ENCODE measurements at regions not wholly inside any gene's neighbourhood (a gene's known extent, or its start where the extent isn't known, plus 50 kb on each side); places are given as distances from the start of the nearest gene placed in this dataset.

- no peak for ATAC-seq (replicated peaks)
- peaks cover 0 to 9% of the 10 kb centered on the region in 2 donors for H3K9me3 Mint-ChIP-seq
- no peaks in the 10 kb centered on the region for H3K36me3 Mint-ChIP-seq (ENCODE audit: insufficient read depth)
- no peak overlapping the region for H3K4me3 Mint-ChIP-seq
- no peak for DNase-seq
- H3K4me1 Mint-ChIP-seq (ENCODE audit: low read depth in 2 of 2): no peaks in the 10 kb centered on the region
- H3K27ac Mint-ChIP-seq: no peak overlapping the region
- H3K27me3 Mint-ChIP-seq: no peaks in the 10 kb centered on the region
Measured at GRCh38 chr2:103153580-103154284, 391.9 kb downstream of the TMEM182 start.

DNA sequence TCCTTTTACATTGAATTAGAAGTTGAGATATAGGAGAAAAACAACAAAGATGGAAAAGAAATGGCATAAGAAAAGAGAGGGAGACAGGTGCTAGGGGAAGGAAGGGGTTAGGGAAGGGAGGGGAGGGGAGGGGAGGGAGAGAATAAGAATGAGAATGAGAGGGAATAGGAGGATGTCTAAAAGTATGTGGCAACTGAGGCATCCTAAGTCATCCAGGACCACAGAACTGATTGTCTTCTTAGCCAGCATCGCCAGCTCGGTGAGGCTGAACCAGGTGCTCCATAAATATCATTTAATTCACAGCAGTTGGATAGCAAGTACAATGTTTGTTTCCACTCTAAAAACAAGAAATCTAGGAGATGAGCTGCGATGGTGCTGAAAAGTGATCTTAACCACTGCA lies 393.5 kb downstream of the TMEM182 start:
- H3K4me3 Mint-ChIP-seq: no peak overlapping the region
- DNase-seq: no peak
- no peaks in the 10 kb centered on the region for H3K36me3 Mint-ChIP-seq (ENCODE audit: insufficient read depth)
- H3K9me3 Mint-ChIP-seq: peaks cover 0 to 9% of the 10 kb centered on the region in 2 donors
- H3K4me1 Mint-ChIP-seq (ENCODE audit: low read depth in 2 of 2): no peaks in the 10 kb centered on the region
- ATAC-seq (replicated peaks): no peak
- H3K27ac Mint-ChIP-seq: no peak overlapping the region
- H3K27me3 Mint-ChIP-seq: no peaks in the 10 kb centered on the region

DNA sequence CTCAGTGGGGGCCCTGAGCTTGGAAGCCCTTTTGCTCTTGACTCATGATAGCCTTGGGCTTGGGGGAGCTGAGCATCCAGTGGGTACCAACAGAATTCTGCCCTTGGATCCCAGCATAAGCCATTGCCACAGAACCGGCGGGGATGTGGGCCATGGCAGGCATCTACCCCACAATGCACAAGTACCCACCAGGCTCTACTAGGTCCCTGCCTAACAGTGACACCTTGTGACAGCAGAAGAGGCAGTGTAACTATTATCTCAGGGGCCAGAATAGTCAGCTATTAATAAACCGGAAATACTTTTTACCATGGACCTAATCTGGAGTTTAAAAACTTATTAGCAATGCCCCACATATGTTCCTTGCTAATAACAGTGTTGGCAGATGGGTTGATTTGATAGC lies 397.2 kb downstream of the TMEM182 start:
- ATAC-seq (replicated peaks): no peak
- H3K27ac Mint-ChIP-seq: no peak overlapping the region
- DNase-seq: no peak
- no peaks in the 10 kb centered on the region for H3K36me3 Mint-ChIP-seq (ENCODE audit: insufficient read depth)
- peaks cover 0 to 10% of the 10 kb centered on the region in 2 donors for H3K9me3 Mint-ChIP-seq
- no peaks in the 10 kb centered on the region for H3K27me3 Mint-ChIP-seq
- H3K4me3 Mint-ChIP-seq: no peak overlapping the region
- H3K4me1 Mint-ChIP-seq (ENCODE audit: low read depth in 2 of 2): no peaks in the 10 kb centered on the region

DNA sequence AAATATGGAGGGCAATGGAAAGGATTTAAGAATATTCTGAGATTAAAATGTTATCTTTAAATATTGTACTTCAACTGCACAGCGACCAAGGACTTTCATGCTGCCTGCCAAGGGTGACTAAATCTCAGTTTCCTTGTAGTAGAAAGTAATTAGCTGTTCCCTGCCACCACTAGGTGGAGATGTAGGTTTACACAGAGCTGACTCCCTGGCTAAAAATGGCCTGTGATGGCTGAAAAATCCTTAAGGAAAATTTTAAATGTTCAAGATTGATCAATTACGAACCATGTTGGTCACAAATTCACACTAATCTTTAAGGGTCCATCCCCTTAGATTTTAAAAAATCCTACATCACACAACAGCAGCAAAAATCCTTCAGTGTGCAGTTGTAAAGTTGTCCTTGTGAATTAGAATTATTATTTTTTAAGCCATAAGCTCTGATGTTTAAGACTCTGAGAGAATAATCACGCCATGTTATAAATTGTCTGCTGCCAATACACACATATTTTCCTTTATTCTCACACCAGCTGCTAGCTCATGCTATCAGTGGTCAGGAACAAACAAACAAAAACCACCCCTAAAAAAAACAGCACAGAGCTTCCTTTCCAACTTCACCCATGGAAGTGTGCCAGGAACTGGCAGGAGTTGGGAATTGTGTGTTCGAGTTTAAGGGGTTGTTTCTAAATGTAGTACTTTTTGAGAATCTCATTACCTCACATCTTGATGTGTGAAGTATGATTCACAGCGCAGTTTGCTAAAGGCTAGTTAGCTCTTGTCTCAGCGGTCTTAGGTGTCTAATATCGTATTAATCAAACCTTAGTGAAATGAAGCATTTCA lies 399.8 kb downstream of the TMEM182 start:
- H3K4me1 Mint-ChIP-seq (ENCODE audit: low read depth in 2 of 2): no peaks in the 10 kb centered on the region
- H3K9me3 Mint-ChIP-seq: peaks cover 0 to 4% of the 10 kb centered on the region in 2 donors
- no peak overlapping the region for H3K4me3 Mint-ChIP-seq
- no peaks in the 10 kb centered on the region for H3K36me3 Mint-ChIP-seq (ENCODE audit: insufficient read depth)
- H3K27ac Mint-ChIP-seq: no peak overlapping the region
- no peaks in the 10 kb centered on the region for H3K27me3 Mint-ChIP-seq
- ATAC-seq (replicated peaks): no peak
- DNase-seq: no peak

GRCh38 chr2:103164748-103165147 lies 402.9 kb downstream of the TMEM182 start:
- Mint-ChIP-seq H3K27ac (no peak overlapping the region), H3K36me3 (ENCODE audit: insufficient read depth) (no peaks in the 10 kb centered on the region), H3K4me1 (ENCODE audit: low read depth in 2 of 2) (no peaks in the 10 kb centered on the region), H3K4me3 (no peak overlapping the region), H3K27me3 (no peaks in the 10 kb centered on the region), H3K9me3 (peaks cover 0 to 5% of the 10 kb centered on the region in 2 donors)
- no peak for ATAC-seq (replicated peaks)
- no peak for DNase-seq

- no peak for ATAC-seq (replicated peaks)
- H3K36me3 Mint-ChIP-seq (ENCODE audit: insufficient read depth): no peaks in the 10 kb centered on the region
Measured at GRCh38 chr2:103165836-103166235, 404.0 kb downstream of the TMEM182 start.

GRCh38 chr2:103166456-103167324 lies 404.9 kb downstream of the TMEM182 start:
- ATAC-seq (replicated peaks) (no peak), DNase-seq (no peak)
- H3K27ac Mint-ChIP-seq: no peak overlapping the region
- no peaks in the 10 kb centered on the region for H3K36me3 Mint-ChIP-seq (ENCODE audit: insufficient read depth)
- no peaks in the 10 kb centered on the region for H3K4me1 Mint-ChIP-seq (ENCODE audit: low read depth in 2 of 2)
- peaks cover 6 to 11% of the 10 kb centered on the region in 2 donors for H3K9me3 Mint-ChIP-seq
- H3K27me3 Mint-ChIP-seq: no peaks in the 10 kb centered on the region
- no peak overlapping the region for H3K4me3 Mint-ChIP-seq

More at GRCh38 chr2:103165836-103166235, 404.0 kb downstream of the TMEM182 start:
- Mint-ChIP-seq H3K4me3 (no peak overlapping the region), H3K9me3 (peaks cover 3 to 6% of the 10 kb centered on the region in 2 donors), H3K4me1 (ENCODE audit: low read depth in 2 of 2) (no peaks in the 10 kb centered on the region), H3K27me3 (no peaks in the 10 kb centered on the region), H3K27ac (no peak overlapping the region)
- no peak for DNase-seq

DNA sequence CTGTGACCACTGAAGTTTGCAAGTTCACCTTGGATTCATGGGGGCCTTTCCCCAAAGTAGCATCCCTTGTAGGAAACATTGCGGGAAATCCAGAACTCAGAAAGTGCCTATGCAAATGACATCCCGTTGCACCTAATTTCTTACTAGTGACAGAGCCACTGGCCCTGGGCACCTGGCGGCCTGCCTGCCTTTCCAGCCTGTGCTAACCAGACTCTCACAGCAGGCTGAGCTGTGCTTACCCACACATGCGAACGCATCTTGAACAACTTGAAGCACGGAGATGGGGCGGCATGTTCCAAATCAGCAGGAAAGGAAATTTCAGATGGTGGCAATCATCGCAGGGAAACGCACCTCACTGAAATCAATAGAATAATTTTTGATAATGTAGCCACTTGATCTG lies 405.8 kb downstream of the TMEM182 start:
- ATAC-seq (replicated peaks): no peak
- H3K27me3 Mint-ChIP-seq: no peaks in the 10 kb centered on the region
- no peaks in the 10 kb centered on the region for H3K36me3 Mint-ChIP-seq (ENCODE audit: insufficient read depth)
- H3K9me3 Mint-ChIP-seq: peaks cover 2 to 13% of the 10 kb centered on the region in 2 donors
- no peak overlapping the region for H3K4me3 Mint-ChIP-seq
- no peak for DNase-seq
- H3K4me1 Mint-ChIP-seq (ENCODE audit: low read depth in 2 of 2): no peaks in the 10 kb centered on the region
- H3K27ac Mint-ChIP-seq: no peak overlapping the region

DNA sequence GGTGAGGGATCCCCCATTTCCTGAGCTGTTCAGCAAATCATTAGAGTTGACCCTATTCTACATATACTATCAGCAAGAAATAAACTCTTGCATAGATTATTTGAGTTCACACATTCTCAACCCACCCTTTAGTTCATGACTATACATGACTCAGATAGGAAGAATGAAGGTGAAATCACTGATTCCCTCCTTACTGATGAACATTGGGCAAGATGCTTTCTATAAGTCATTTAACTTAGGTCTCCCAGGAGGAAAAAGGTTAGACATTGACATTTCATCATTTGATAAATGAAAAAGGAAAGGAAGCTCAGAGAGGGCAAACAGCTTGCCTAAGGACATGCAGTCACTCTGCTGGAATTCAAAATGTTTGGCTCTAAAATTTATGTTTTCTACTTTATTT lies 408.0 kb downstream of the TMEM182 start:
- Mint-ChIP-seq H3K36me3 (ENCODE audit: insufficient read depth) (no peaks in the 10 kb centered on the region), H3K9me3 (peaks cover 4 to 25% of the 10 kb centered on the region in 2 donors), H3K27ac (no peak overlapping the region), H3K27me3 (no peaks in the 10 kb centered on the region), H3K4me1 (ENCODE audit: low read depth in 2 of 2) (no peaks in the 10 kb centered on the region), H3K4me3 (no peak overlapping the region)
- no peak for ATAC-seq (replicated peaks)
- no peak for DNase-seq

GRCh38 chr2:103172821-103173220 lies 411.0 kb downstream of the TMEM182 start:
- no peaks in the 10 kb centered on the region for H3K36me3 Mint-ChIP-seq (ENCODE audit: insufficient read depth)
- H3K27ac Mint-ChIP-seq: no peak overlapping the region
- H3K27me3 Mint-ChIP-seq: no peaks in the 10 kb centered on the region
- peaks cover 4 to 30% of the 10 kb centered on the region in 2 donors for H3K9me3 Mint-ChIP-seq
- H3K4me1 Mint-ChIP-seq (ENCODE audit: low read depth in 2 of 2): no peaks in the 10 kb centered on the region
- ATAC-seq (replicated peaks) (no peak), DNase-seq (no peak)
- H3K4me3 Mint-ChIP-seq: no peak overlapping the region

GRCh38 chr2:103174711-103175110 lies 412.9 kb downstream of the TMEM182 start:
- DNase-seq (no peak), ATAC-seq (replicated peaks) (no peak)
- Mint-ChIP-seq H3K9me3 (peaks cover 7 to 40% of the 10 kb centered on the region in 2 donors), H3K27ac (no peak overlapping the region), H3K4me1 (ENCODE audit: low read depth in 2 of 2) (no peaks in the 10 kb centered on the region), H3K27me3 (no peaks in the 10 kb centered on the region), H3K36me3 (ENCODE audit: insufficient read depth) (no peaks in the 10 kb centered on the region), H3K4me3 (no peak overlapping the region)

DNA sequence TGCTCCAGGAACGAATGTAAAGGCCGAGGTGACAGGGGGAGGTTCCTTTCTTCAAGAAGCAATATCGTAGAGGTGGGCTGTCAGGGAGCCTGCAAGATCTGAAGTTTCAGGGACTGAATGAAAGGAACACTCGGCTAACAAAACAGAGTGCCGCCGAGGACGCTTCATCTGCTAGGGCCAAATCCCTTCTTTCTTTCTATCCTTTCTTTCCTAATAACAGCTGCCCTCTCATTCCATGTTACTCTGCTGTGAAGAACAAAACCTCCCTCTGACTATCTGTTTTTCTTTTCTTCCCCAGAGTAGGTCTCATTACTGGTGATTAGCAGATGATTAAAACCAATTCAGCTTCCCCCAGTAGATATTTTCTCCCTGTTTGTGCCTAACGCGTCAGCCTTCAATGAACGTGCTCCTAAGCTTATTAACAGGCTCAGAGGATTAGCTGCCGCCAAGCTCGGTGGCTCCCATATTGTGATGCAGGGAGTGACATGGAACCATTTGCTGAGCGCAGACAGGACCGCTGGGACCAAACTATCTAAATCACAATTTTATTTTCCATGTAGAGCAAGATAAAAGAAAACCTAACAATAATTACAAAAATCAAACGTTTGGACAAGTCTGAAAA lies 414.6 kb downstream of the TMEM182 start:
- H3K9me3 Mint-ChIP-seq: peaks cover 5 to 31% of the 10 kb centered on the region in 2 donors
- DNase-seq (no peak), ATAC-seq (replicated peaks) (no peak)
- no peak overlapping the region for H3K4me3 Mint-ChIP-seq
- no peak overlapping the region for H3K27ac Mint-ChIP-seq
- H3K27me3 Mint-ChIP-seq: no peaks in the 10 kb centered on the region
- H3K36me3 Mint-ChIP-seq (ENCODE audit: insufficient read depth): no peaks in the 10 kb centered on the region
- no peaks in the 10 kb centered on the region for H3K4me1 Mint-ChIP-seq (ENCODE audit: low read depth in 2 of 2)

DNA sequence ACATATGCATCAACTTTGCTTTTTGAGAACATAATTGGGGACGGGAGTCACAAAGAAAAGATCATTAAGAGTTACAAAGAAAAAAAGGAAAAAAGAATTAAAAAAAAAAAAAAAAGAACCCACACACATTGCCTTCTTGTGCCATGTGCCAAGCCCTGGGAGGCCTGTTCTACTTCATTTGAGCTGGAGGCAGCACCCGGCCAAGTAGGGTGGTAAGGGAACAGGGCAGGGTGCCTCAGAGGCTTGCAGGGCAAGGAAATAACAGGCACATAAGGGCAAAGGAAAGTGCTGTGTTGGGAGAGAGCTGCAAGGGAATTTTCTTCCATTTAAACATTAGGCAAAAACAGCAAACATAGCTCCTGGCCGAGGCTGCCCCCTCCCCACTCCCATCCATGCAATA lies 418.0 kb downstream of the TMEM182 start:
- Mint-ChIP-seq H3K27ac (no peak overlapping the region), H3K27me3 (no peaks in the 10 kb centered on the region), H3K4me3 (no peak overlapping the region), H3K36me3 (ENCODE audit: insufficient read depth) (no peaks in the 10 kb centered on the region), H3K9me3 (peaks cover 3 to 16% of the 10 kb centered on the region in 2 donors), H3K4me1 (ENCODE audit: low read depth in 2 of 2) (no peaks in the 10 kb centered on the region)
- ATAC-seq (replicated peaks) (no peak), DNase-seq (no peak)

Measured in effector memory CD8-positive, alpha-beta T cell (primary cell).